Gastrocnemius medialis (tissue), 4 donors: ENCODE measurements at regions not wholly inside any gene's neighbourhood (a gene's known extent, or its start where the extent isn't known, plus 50 kb on each side); places are given as distances from the start of the nearest gene placed in this dataset.

ENCODE experiments used
- ATAC-seq, 2 donors: fragments of 150-250 bp; one replicate each; pipeline ENCODE4 v1.9.1; 2016
- DNase-seq, 2 donors: peaks; one replicate each; pipeline ENCODE4 v3.0.0-alpha.2; 2019
- H3K27ac ChIP-seq, 4 donors: fragments of 200-600 bp; sonication (generic); 1 replicate in 1 of 4; 2 replicates in 3 of 4; pipeline ENCODE4 v1.5.1; 2016 to 2018; ENCODE audit warnings: mild to moderate bottlenecking in 2 of 4, moderate library complexity in 1 of 4
- H3K27me3 ChIP-seq, 3 donors: fragments of 200-600 bp; sonication (generic) in 2 of 3; 1 replicate in 1 of 3; 2 replicates in 2 of 3; pipeline versions ENCODE4 v1.5.1 to v1.6.0; 2016 to 2019; ENCODE audit warnings: mild to moderate bottlenecking in 1 of 3, moderate library complexity in 1 of 3
- H3K36me3 ChIP-seq, 2 donors: fragments of 200-600 bp; sonication (generic) in 1 of 2; one replicate each; pipeline ENCODE4 v1.5.1; 2017 to 2018
- H3K4me1 ChIP-seq, 2 donors: fragments of 200-600 bp; sonication (generic) in 1 of 2; one replicate each; pipeline ENCODE4 v1.5.1; 2016 to 2017; ENCODE audit warnings: mild to moderate bottlenecking in 2 of 2
- H3K4me3 ChIP-seq, 4 donors: fragments of 200-600 bp; sonication (generic) in 3 of 4; 1 replicate in 1 of 4; 2 replicates in 3 of 4; pipeline ENCODE4 v1.5.1; 2016 to 2019; ENCODE audit warnings: mild to moderate bottlenecking in 2 of 4
- H3K9me3 ChIP-seq, 3 donors: fragments of 200-600 bp; sonication (generic) in 2 of 3; 1 replicate in 1 of 3; 2 replicates in 2 of 3; pipeline ENCODE4 v1.5.1; 2016 to 2019
- POLR2A ChIP-seq, 2 donors: fragments of 450-650 bp; IDR thresholded peaks; one replicate each; pipeline ENCODE4 v1.6.1; 2017; ENCODE audit warnings: antibody characterized with exemption in 2 of 2, mild to moderate bottlenecking in 2 of 2, moderate library complexity in 2 of 2
- in situ Hi-C, 4 donors: fragments of 200-750 bp; cut with MboI; loops; one replicate each; pipeline versions ENCODE4 v1.15.0 to v1.8.0; 2017; ENCODE audit warnings: low sequenced_read_pairs in 4 of 4
- intact Hi-C: fragments of 100-400 bp; cut with DNase I; formaldehyde crosslinking; loops from one replicate; pipeline ENCODE4 v1.15.1; 2023; ENCODE audit warnings: low total_unique reads
- TF ChIP-seq, protein P1 (sequence below), 5 experiments: fragments of 450-650 bp in 3 of 5; fragments of 200-600 bp in 2 of 5; sonication (generic) in 2 of 5; IDR thresholded peaks in 4 of 5; conservative IDR thresholded peaks in 1 of 5; 1 replicate in 4 of 5; 2 replicates in 1 of 5; pipeline ENCODE4 v1.5.1; 2016 to 2019; ENCODE audit warnings: antibody characterized with exemption in 5 of 5, mild to moderate bottlenecking in 3 of 5, moderate library complexity in 3 of 5

DNA sequence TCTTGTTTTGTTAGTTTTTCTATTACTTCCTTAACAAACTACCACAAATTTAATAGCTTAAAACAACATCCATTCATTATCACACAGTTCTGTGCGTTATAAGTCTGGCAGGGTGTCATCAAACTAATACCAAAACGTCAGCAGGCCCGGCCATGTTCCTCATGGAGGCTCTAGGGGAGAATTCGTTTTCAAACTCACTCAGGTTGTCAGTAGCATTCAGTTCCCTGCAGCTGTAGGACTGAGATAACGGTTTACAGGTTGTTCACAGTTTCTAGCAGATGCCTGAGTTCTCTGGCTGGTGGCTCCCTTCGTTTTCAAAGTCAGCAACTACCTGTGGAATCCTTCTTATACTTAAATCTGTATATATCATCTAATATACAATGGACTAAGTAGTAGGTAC is 72.5 kb upstream of the PRSS16 start:
- H3K36me3 ChIP-seq: no peaks in the 10 kb centered on the region
- H3K27ac ChIP-seq: no peak overlapping the region
- intact Hi-C loops (loop anchor here (5.0 to 10.0 kb wide), 6 partner anchors 43 to 860 kb away; a partner anchor contains a TSS), in situ Hi-C loops (loop anchor here (10.0 to 25.0 kb wide), 5 partner anchors 300 to 1187 kb away; partner anchors contain the start of gene ZNF184 (in 1 of the 4))
- H3K4me1 ChIP-seq: peaks cover 5% of the 10 kb centered on the region in 2 donors
- DNase-seq (no peak), ATAC-seq (no peak)
- H3K27me3 ChIP-seq: peaks cover 0 to 2% (median 0%) of the 10 kb centered on the region in 3 donors
- H3K4me3 ChIP-seq: no peak overlapping the region
- H3K9me3 ChIP-seq: no peaks in the 10 kb centered on the region
- TF ChIP-seq, protein P1, sequence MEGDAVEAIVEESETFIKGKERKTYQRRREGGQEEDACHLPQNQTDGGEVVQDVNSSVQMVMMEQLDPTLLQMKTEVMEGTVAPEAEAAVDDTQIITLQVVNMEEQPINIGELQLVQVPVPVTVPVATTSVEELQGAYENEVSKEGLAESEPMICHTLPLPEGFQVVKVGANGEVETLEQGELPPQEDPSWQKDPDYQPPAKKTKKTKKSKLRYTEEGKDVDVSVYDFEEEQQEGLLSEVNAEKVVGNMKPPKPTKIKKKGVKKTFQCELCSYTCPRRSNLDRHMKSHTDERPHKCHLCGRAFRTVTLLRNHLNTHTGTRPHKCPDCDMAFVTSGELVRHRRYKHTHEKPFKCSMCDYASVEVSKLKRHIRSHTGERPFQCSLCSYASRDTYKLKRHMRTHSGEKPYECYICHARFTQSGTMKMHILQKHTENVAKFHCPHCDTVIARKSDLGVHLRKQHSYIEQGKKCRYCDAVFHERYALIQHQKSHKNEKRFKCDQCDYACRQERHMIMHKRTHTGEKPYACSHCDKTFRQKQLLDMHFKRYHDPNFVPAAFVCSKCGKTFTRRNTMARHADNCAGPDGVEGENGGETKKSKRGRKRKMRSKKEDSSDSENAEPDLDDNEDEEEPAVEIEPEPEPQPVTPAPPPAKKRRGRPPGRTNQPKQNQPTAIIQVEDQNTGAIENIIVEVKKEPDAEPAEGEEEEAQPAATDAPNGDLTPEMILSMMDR (IDR thresholded peaks at IDR 0.05 in 4 of 5, conservative IDR thresholded peaks at IDR 0.05 in 1 of 5): no peak
- no peak for TF ChIP-seq POLR2A (IDR thresholded peaks at IDR 0.05)

DNA sequence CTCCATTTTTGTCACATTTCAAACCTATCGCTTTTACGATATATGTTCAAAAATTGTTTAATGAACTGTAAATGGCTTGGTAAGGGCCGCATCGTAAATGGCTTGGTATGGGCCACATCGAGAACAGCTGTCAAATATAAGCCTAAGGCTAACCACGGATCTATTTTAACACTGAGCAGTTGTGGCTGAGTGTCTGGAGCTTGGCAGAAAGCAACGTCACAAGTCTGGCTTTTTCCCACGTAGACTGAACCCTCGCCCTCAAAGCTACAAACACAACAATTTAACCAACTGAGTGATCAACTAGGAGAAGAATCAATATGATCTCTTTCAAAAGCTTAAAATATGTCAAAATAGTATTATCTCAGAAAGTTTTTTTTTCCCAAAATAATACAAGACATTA is 71.4 kb upstream of the PRSS16 start:
- Histone ChIP-seq H3K27ac (peak overlapping the region in 2 of 4 donors; percentile 8 to 70), H3K27me3 (peaks cover 0 to 2% (median 0%) of the 10 kb centered on the region in 3 donors), H3K9me3 (no peaks in the 10 kb centered on the region), H3K4me1 (peaks cover 5% of the 10 kb centered on the region in 2 donors), H3K4me3 (peak overlapping the region in 3 of 4 donors; percentile 81 to 84 (median 84)), H3K36me3 (no peaks in the 10 kb centered on the region)
- in situ Hi-C loops (loop anchor here in 3 of 4 donors (10.0 to 25.0 kb wide), 3 partner anchors 299 to 719 kb away; partner anchors contain the start of gene ZNF184 (in 1 of the 3)), intact Hi-C loops (loop anchor here (5.0 to 10.0 kb wide), 6 partner anchors 44 to 861 kb away; a partner anchor contains a TSS)
- ATAC-seq (peak; percentile 49 to 51), DNase-seq (no peak)
- TF ChIP-seq POLR2A (IDR thresholded peaks at IDR 0.05): no peak
- TF ChIP-seq, protein P1 (IDR thresholded peaks at IDR 0.05 in 4 of 5, conservative IDR thresholded peaks at IDR 0.05 in 1 of 5): no peak

DNA sequence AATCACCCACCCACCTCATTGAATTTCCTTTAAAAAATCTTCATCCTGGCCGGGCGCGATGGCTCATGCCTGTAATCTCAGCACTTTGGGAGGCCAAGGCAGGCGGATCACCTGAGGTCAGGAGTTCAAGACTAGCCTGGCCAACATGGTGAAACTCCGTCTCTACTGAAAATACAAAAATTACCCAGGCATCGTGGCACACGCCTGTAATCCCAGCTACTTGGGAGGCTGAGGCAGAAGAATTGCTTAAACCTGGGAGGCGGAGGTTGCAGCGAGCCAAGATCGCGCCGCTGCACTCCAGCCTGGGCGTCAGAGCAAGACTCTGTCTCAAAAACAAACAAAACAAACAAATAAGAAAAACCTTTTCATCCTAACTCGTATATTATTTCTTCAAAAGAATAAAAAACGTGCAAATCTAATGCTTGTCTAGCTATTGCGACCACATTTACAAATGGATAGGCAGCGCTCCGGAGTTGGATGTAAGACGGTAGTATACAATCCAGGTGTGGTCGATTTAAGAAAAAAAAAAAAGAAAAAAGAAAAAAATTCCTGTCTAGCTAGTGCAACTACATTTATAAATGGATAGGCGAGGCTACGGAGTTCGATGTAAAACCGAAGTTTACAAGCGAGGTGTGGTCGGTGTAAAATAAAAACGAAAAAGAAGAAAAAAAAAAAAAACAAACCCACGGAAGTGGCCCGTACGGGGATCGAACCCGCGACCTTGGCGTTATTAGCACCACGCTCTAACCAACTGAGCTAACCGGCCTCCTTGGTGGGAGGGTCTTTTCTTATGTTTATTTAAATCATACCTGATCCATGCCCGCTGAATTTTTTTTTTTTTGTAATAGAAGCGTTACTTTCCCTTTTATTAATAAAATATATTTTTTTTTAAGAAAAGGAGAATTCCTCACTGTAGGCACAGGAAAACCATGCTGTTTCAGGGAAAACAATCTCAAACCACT is 70.7 kb upstream of the PRSS16 start:
- Histone ChIP-seq H3K9me3 (no peaks in the 10 kb centered on the region), H3K27me3 (peaks cover 0 to 2% (median 0%) of the 10 kb centered on the region in 3 donors), H3K4me1 (peaks cover 5% of the 10 kb centered on the region in 2 donors), H3K4me3 (peak overlapping the region; percentile 81 to 92 (median 84)), H3K27ac (peak overlapping the region; percentile 55 to 72 (median 62)), H3K36me3 (no peaks in the 10 kb centered on the region)
- TF ChIP-seq, protein P1 (IDR thresholded peaks at IDR 0.05 in 4 of 5, conservative IDR thresholded peaks at IDR 0.05 in 1 of 5): no peak
- no peak for TF ChIP-seq POLR2A (IDR thresholded peaks at IDR 0.05)
- intact Hi-C loops (loop anchor here (5.0 to 10.0 kb wide), 6 partner anchors 45 to 862 kb away; a partner anchor contains a TSS), in situ Hi-C loops (loop anchor here in 3 of 4 donors (10.0 to 25.0 kb wide), 3 partner anchors 298 to 718 kb away; partner anchors contain the start of gene ZNF184 (in 1 of the 3))
- DNase-seq: no peak
- ATAC-seq: peak; percentile 66 to 73

DNA sequence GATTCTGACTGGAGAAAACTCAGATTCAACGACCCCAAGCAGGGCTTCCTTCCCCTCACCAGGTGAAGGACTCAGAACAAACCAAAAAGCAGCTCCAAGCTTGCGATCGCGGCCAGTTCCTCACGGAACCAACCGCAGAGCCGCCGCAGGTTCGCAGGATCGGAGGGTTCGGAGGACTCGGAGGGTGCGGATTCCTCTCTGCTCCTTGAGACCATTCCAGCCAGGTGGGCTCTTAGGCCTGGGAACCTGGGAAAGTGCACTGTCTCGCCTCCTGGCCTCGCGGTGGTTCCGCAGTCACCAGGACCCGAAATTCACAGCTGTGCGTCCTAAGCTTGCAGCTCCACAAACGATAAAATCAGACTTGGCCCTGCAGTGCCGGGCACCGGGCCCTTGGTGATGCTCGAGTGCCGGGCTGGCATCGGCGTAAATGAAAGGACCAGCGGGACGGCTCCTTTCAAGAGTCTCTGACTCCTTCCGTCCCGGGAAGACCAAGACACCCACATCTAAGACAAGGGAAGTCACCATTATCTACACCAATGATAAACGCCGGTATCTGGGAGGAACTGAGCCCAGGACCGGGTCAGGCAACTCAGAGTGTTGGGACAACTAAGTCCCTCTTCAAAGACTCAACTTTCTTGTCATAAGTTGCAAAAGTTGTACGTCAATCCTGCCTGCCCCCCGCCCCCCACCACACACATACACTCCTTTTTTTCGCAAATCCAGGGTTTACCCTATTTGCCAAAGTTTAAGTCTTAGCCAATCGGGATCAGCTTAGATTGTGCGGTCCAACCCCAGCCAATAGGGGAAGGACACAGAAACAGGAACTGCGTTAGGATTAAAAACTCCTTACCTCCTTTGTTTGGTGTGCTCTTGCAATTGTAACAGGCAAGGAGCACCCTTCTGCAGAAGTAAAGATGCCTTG is 69.8 kb upstream of the PRSS16 start:
- H3K4me3 ChIP-seq: peak overlapping the region; percentile 81 to 92 (median 84)
- TF ChIP-seq, protein P1 (IDR thresholded peaks at IDR 0.05 in 4 of 5, conservative IDR thresholded peaks at IDR 0.05 in 1 of 5): peak in 2 of 5 experiments; percentile 30 to 48
- TF ChIP-seq POLR2A (IDR thresholded peaks at IDR 0.05): peak in 1 of 2 donors; percentile 18
- intact Hi-C loops: loop anchor here (5.0 to 10.0 kb wide), 6 partner anchors 45 to 863 kb away; a partner anchor contains a TSS

More for the DNA sequence above, 69.8 kb upstream of the PRSS16 start:
- no peaks in the 10 kb centered on the region for H3K36me3 ChIP-seq
- peaks cover 0 to 2% (median 0%) of the 10 kb centered on the region in 3 donors for H3K27me3 ChIP-seq
- peaks cover 5% of the 10 kb centered on the region in 2 donors for H3K4me1 ChIP-seq
- H3K9me3 ChIP-seq: no peaks in the 10 kb centered on the region
- H3K27ac ChIP-seq: peak overlapping the region; percentile 55 to 72 (median 62)
- in situ Hi-C loops: loop anchor here in 3 of 4 donors (10.0 to 25.0 kb wide), 3 partner anchors 297 to 717 kb away; partner anchors contain the start of gene ZNF184 (in 1 of the 3)
- peak; percentile 29 to 55 for DNase-seq
- ATAC-seq: peak; percentile 68 to 74
